Neuronal stem cell (in vitro differentiated cells): ENCODE measurements at regions not wholly inside any gene's neighbourhood (a gene's known extent, or its start where the extent isn't known, plus 50 kb on each side); places are given as distances from the start of the nearest gene placed in this dataset.

ENCODE experiments used
- DNase-seq: peaks from one replicate; pipeline ENCODE4 v3.0.0-alpha.2; 2013; ENCODE audit warnings: low spot score
- H2AFZ ChIP-seq: one replicate; pipeline ENCODE4 v1.6.1; 2013; ENCODE audit warnings: mild to moderate bottlenecking, low read length, inconsistent platforms
- H2AK5ac ChIP-seq: 2 replicates; pipeline ENCODE4 v1.6.1; 2013; ENCODE audit warnings: low read depth, mild to moderate bottlenecking, inconsistent platforms, low read length, moderate library complexity, mixed read lengths
- H2BK120ac ChIP-seq: 2 replicates; pipeline ENCODE4 v1.6.1; 2013; ENCODE audit warnings: low read depth, mild to moderate bottlenecking, inconsistent platforms, low read length, moderate library complexity, mixed read lengths
- H2BK12ac ChIP-seq: one replicate; pipeline ENCODE4 v1.6.1; 2013; ENCODE audit warnings: low read length, inconsistent platforms
- H2BK15ac ChIP-seq: 2 replicates; pipeline ENCODE4 v1.6.1; 2013; ENCODE audit warnings: mild to moderate bottlenecking, low read length, inconsistent platforms, mixed read lengths
- H2BK5ac ChIP-seq: one replicate; pipeline ENCODE4 v1.6.1; 2013; ENCODE audit warnings: inconsistent platforms, mild to moderate bottlenecking, low read length, moderate library complexity
- H3K14ac ChIP-seq: one replicate; pipeline ENCODE4 v1.6.1; 2013; ENCODE audit warnings: low read length, inconsistent platforms
- H3K18ac ChIP-seq: 2 replicates; pipeline ENCODE4 v1.6.1; 2013; ENCODE audit warnings: low read length, inconsistent platforms
- H3K23ac ChIP-seq: 2 replicates; pipeline ENCODE4 v1.6.1; 2013; ENCODE audit warnings: low read depth, mild to moderate bottlenecking, mixed read lengths, low read length, inconsistent platforms; ENCODE audit not compliant: poor library complexity
- H3K27ac ChIP-seq: replicated peaks from 3 replicates; pipeline ENCODE4 v1.5.1; 2013; ENCODE audit warnings: low read length, inconsistent platforms
- H3K27me3 ChIP-seq, 3 experiments: 2 replicates each; pipeline ENCODE4 v1.6.1; 2013; ENCODE audit warnings: low read length in 3 of 3, mild to moderate bottlenecking in 2 of 3, inconsistent platforms in 1 of 3, low read depth in 1 of 3, mixed read lengths in 1 of 3, moderate library complexity in 1 of 3; ENCODE audit not compliant: control insufficient read depth in 3 of 3, insufficient read depth in 3 of 3
- H3K36me3 ChIP-seq, 2 donors: replicated peaks in 1 of 2; 2 replicates each; pipeline ENCODE4 v1.6.1; 2013; ENCODE audit warnings: low read length in 2 of 2; ENCODE audit not compliant: control insufficient read depth in 2 of 2, insufficient read depth in 2 of 2
- H3K4ac ChIP-seq: 2 replicates; pipeline ENCODE4 v1.6.1; 2013; ENCODE audit warnings: inconsistent platforms, mild to moderate bottlenecking, low read length, moderate library complexity
- H3K4me1 ChIP-seq, 2 donors: 1 replicate in 1 of 2; 2 replicates in 1 of 2; pipeline ENCODE4 v1.6.1; 2013; ENCODE audit warnings: low read length in 2 of 2, low read depth in 1 of 2; ENCODE audit not compliant: control insufficient read depth in 2 of 2, insufficient read depth in 1 of 2
- H3K4me2 ChIP-seq: one replicate; pipeline ENCODE4 v1.6.1; 2013; ENCODE audit warnings: mild to moderate bottlenecking, low read length, inconsistent platforms; ENCODE audit not compliant: insufficient read depth, poor library complexity, severe bottlenecking
- H3K4me3 ChIP-seq, 2 donors: 2 replicates each; pipeline ENCODE4 v1.5.1; 2013; ENCODE audit warnings: low read length in 2 of 2, mild to moderate bottlenecking in 2 of 2, inconsistent platforms in 1 of 2, moderate library complexity in 1 of 2
- H3K79me1 ChIP-seq: one replicate; pipeline ENCODE4 v1.6.1; 2013; ENCODE audit warnings: low read depth, mild to moderate bottlenecking, inconsistent platforms, low read length, moderate library complexity
- H3K9ac ChIP-seq: one replicate; pipeline ENCODE4 v1.6.1; 2013; ENCODE audit warnings: mild to moderate bottlenecking, low read depth, low read length, inconsistent platforms; ENCODE audit not compliant: poor library complexity
- H3K9me3 ChIP-seq, 2 donors: replicated peaks in 1 of 2; 2 replicates each; pipeline versions ENCODE3 to v1.6.1; 2013; ENCODE audit warnings: low read length in 2 of 2, mild to moderate bottlenecking in 2 of 2, inconsistent platforms in 1 of 2, low read depth in 1 of 2, mixed read lengths in 1 of 2, moderate library complexity in 1 of 2; ENCODE audit not compliant: control insufficient read depth in 2 of 2, insufficient read depth in 1 of 2
- H4K8ac ChIP-seq: one replicate; pipeline ENCODE4 v1.6.1; 2013; ENCODE audit warnings: low read depth, mild to moderate bottlenecking, inconsistent platforms, low read length, moderate library complexity
- H4K91ac ChIP-seq: one replicate; pipeline ENCODE4 v1.6.1; 2013; ENCODE audit warnings: low read length, low read depth, mild to moderate bottlenecking, inconsistent platforms; ENCODE audit not compliant: poor library complexity
- WGBS, 2 donors: extraction: QIAGEN DNeasy Blood & Tissue Kit; methylation state at CpG; one replicate each; pipeline ENCODE4 v1.1.7; 2013; ENCODE audit warnings: missing lambda C conversion rate in 2 of 2, mixed read lengths in 1 of 2; ENCODE audit not compliant: insufficient read length in 2 of 2, insufficient replicate concordance in 1 of 2; ENCODE audit errors: extremely low coverage in 2 of 2; 5-methylcytosine and 5-hydroxymethylcytosine counted together

DNA sequence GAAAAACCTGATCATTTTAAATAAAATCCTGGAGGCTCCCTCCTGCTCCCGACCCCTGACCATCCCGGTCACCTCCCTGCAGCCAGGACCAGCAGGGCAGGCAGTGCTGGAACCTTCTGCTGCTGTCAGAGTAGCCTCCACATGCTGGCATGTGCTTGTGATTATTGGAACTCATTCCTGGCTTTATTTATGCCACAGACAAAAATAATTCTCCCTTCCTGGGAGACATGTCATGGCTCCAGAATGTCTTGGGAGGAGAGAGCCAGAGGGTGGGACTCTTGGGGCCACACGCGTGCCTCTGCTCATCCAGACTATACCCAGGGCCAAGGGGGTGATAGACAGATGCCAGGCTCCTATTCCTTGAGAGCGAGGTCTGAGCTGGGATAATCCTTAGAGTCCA is 183.6 kb upstream of the RAB4A start:
- H4K8ac ChIP-seq: no peak overlapping the region
- H3K14ac ChIP-seq: no peak overlapping the region
- no peak overlapping the region for H3K23ac ChIP-seq
- no peak overlapping the region for H2BK5ac ChIP-seq
- peaks cover 0 to 2% of the 10 kb centered on the region in 2 donors for H3K9me3 ChIP-seq
- H2BK12ac ChIP-seq: no peak overlapping the region
- H3K4me1 ChIP-seq: peaks cover 0 to 11% of the 10 kb centered on the region in 2 donors
- H3K4me2 ChIP-seq: no peak overlapping the region
- no peaks in the 10 kb centered on the region for H3K36me3 ChIP-seq
- WGBS, 2 donors: no CpG with 5 or more reads among the region's 5 CpGs
- no peak overlapping the region for H3K18ac ChIP-seq
- no peak overlapping the region for H3K9ac ChIP-seq
- no peak overlapping the region for H3K4ac ChIP-seq
- peak overlapping the region; percentile 88 for H2AK5ac ChIP-seq
- H2BK120ac ChIP-seq: no peak overlapping the region
- no peak for DNase-seq
- no peak overlapping the region for H3K4me3 ChIP-seq
- no peaks in the 10 kb centered on the region for H3K79me1 ChIP-seq
- no peak overlapping the region for H2AFZ ChIP-seq
- H4K91ac ChIP-seq: no peak overlapping the region
- H3K27me3 ChIP-seq: no peaks in the 10 kb centered on the region
- no peak overlapping the region for H3K27ac ChIP-seq
- H2BK15ac ChIP-seq: no peak overlapping the region

DNA sequence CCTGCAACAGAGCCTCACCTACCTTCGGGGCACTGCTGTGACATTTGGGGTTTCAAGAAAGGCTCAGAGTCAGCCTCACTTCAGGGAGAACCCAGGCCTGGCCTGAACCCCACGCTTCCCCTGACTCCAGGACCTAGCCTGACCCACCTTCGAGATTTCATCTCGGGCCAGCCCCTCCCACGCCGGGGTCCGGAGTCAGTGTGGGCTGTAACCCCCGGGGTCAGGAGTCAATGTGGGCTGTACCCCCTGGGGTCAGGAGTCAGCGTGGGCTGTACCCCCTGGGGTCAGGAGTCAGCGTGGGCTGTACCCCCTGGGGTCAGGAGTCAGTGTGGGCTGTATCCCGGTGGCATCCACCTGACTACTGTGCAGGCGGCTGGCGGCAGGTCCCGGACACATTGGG is 183.0 kb upstream of the RAB4A start:
- Histone ChIP-seq H3K18ac (peak overlapping the region; percentile 74), H3K4me1 (peaks cover 0 to 17% of the 10 kb centered on the region in 2 donors)
- no peak for DNase-seq

DNA sequence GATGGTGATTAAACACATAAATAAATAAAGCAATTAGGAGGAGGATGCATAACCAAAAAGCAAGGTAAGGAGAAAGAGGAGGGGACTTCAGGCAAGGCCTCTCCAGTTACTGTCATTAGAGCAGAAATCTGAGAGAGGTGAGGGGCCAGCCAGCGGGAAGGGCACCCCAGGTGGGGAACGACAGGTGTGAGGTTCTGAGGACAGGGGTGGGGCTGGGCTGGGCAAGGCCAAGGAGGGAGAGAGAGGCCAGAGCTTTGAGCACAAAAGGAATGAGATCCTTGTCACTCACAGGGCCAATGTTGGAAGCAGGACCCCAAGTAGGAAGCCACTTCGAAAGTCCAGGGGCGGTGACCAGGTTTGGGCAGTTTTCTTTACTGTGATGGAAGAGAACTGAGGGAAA is 182.2 kb upstream of the RAB4A start:
- no CpG with 5 or more reads among the region's 4 CpGs for WGBS, 2 donors
- H3K4me2 ChIP-seq: no peak overlapping the region
- H3K36me3 ChIP-seq: no peaks in the 10 kb centered on the region
- H3K4ac ChIP-seq: no peak overlapping the region
- H2AK5ac ChIP-seq: no peak overlapping the region
- DNase-seq: no peak
- no peak overlapping the region for H3K14ac ChIP-seq
- no peak overlapping the region for H2AFZ ChIP-seq
- no peak overlapping the region for H2BK15ac ChIP-seq
- H2BK120ac ChIP-seq: no peak overlapping the region
- no peak overlapping the region for H3K4me3 ChIP-seq
- H3K27ac ChIP-seq: no peak overlapping the region
- no peaks in the 10 kb centered on the region for H3K9me3 ChIP-seq
- no peak overlapping the region for H4K91ac ChIP-seq
- H4K8ac ChIP-seq: no peak overlapping the region
- H3K27me3 ChIP-seq: no peaks in the 10 kb centered on the region
- peaks cover 0 to 21% of the 10 kb centered on the region in 2 donors for H3K4me1 ChIP-seq
- H2BK5ac ChIP-seq: no peak overlapping the region
- H3K79me1 ChIP-seq: no peaks in the 10 kb centered on the region
- H2BK12ac ChIP-seq: no peak overlapping the region
- no peak overlapping the region for H3K23ac ChIP-seq
- no peak overlapping the region for H3K18ac ChIP-seq
- H3K9ac ChIP-seq: no peak overlapping the region

More for the DNA sequence above, 183.0 kb upstream of the RAB4A start:
- WGBS, 2 donors: no CpG with 5 or more reads among the region's 14 CpGs
- H3K4me2 ChIP-seq: no peak overlapping the region
- H2BK15ac ChIP-seq: no peak overlapping the region
- no peak overlapping the region for H3K27ac ChIP-seq
- H3K9ac ChIP-seq: no peak overlapping the region
- no peak overlapping the region for H3K4ac ChIP-seq
- H2BK120ac ChIP-seq: no peak overlapping the region
- no peak overlapping the region for H2BK5ac ChIP-seq
- no peak overlapping the region for H2AFZ ChIP-seq
- peak overlapping the region; percentile 88 for H2AK5ac ChIP-seq
- H3K4me3 ChIP-seq: no peak overlapping the region
- H4K91ac ChIP-seq: no peak overlapping the region
- H3K27me3 ChIP-seq: no peaks in the 10 kb centered on the region
- no peak overlapping the region for H2BK12ac ChIP-seq
- H3K14ac ChIP-seq: no peak overlapping the region
- H4K8ac ChIP-seq: no peak overlapping the region
- H3K9me3 ChIP-seq: peaks cover 0 to 2% of the 10 kb centered on the region in 2 donors
- no peak overlapping the region for H3K23ac ChIP-seq
- H3K36me3 ChIP-seq: no peaks in the 10 kb centered on the region
- no peaks in the 10 kb centered on the region for H3K79me1 ChIP-seq

DNA sequence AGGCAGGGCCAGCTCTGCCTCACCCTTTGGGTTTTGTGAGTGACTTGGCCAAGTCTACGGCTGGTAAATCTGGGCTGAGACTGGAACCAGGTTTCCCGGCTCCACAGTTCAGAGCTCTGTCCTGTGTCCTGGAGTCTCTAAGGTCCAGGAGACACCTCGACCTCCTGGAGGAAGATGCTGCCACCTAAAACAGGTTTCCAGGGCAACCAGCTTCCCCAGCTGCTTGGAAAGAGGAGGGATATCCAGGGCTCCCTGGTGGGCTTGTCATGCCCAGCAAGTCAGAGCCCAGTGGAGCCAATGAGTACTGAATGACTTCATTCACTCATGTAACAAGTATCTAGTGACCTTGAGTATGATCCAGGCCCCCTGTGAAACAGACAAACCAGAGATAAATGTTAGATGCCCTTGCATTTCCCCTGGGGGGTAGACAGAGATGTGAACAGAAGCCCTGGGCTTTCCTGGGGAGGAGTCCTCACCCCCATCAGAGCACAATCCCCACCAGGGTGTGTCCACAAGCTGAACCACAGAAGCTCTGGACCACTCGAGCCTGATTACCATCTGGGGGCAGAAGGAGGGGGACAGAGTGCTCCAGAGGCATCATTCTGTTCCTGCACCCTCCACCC is 181.2 kb upstream of the RAB4A start:
- Histone ChIP-seq H3K27ac (no peak overlapping the region), H3K9ac (no peak overlapping the region), H3K14ac (no peak overlapping the region), H2AK5ac (no peak overlapping the region), H4K91ac (no peak overlapping the region), H3K4me1 (peaks cover 0 to 24% of the 10 kb centered on the region in 2 donors), H3K4ac (no peak overlapping the region), H4K8ac (no peak overlapping the region), H3K23ac (no peak overlapping the region), H3K4me3 (no peak overlapping the region), H3K36me3 (no peaks in the 10 kb centered on the region), H2BK120ac (no peak overlapping the region), H2BK12ac (no peak overlapping the region), H2BK15ac (no peak overlapping the region), H3K27me3 (no peaks in the 10 kb centered on the region), H3K79me1 (no peaks in the 10 kb centered on the region), H2BK5ac (no peak overlapping the region), H2AFZ (no peak overlapping the region), H3K4me2 (no peak overlapping the region), H3K18ac (no peak overlapping the region), H3K9me3 (peaks cover 0 to 3% of the 10 kb centered on the region in 2 donors)
- no CpG with 5 or more reads among the region's 4 CpGs for WGBS, 2 donors
- no peak for DNase-seq
